Glomerular visceral epithelial cell (primary cell): ENCODE measurements at regions not wholly inside any gene's neighbourhood (a gene's known extent, or its start where the extent isn't known, plus 50 kb on each side); places are given as distances from the start of the nearest gene placed in this dataset.

Source experiments
- DNase-seq: peaks from one replicate; pipeline ENCODE4 v3.0.0-alpha.2; 2016; ENCODE audit errors: extremely low spot score

DNA sequence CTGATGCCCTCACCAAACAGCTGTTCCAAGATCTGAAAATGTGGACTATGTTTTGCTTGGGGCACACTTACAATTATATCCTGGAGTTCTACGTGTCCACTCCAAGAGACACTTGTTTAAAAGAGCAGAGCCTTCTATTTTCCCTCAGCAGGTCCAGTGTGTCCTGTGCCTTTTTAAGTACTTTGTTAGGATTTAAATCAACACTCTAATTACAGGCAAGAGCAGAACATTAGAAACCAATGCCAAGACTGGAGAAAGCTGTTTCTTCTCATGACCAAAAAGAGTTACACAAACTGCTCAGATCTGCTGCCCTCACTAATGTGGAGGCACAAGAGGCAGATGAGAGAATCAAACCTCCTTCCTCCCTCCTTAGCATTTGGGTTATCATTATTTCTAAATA is 452.9 kb downstream of the LMO4 start:
- DNase-seq, result no peak

DNA sequence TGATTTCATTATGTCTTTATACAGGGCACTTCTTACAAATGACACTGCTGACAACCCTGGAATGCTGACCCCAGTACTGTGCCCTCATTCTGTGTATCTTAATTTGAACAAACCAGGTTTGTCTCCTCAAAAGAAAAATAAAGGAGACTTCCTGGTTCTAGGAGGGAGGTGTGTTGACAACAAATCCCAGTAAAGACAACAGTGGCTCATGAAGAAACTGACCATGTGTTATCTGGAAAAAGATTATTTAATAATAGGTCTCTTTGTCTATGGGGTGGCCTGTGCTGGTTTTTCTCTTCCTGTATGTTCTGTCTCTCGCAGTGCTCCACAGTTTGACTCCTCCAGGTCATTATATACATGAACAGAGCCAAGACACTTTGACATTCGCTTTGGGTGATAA is 454.6 kb downstream of the LMO4 start:
- no peak for DNase-seq

DNA sequence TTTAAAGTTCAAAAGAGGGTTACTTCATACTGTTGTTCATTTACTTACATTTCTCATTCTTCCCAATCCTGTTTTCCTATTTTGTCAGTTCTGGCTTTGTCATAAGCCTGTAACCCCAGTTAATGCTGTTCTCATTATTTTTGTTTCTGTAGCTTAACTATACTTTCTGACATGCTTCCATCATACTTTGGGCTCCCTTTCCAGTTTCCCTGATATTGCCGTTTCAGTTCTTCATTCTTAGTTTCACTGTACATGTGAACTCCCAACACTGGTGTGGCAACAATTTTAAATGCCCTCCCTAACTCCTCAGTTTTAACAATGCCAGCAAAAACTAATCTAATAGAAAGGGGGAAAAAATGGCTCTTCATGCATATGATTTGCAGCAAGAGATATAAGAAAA is 456.7 kb downstream of the LMO4 start:
- no peak for DNase-seq

DNA sequence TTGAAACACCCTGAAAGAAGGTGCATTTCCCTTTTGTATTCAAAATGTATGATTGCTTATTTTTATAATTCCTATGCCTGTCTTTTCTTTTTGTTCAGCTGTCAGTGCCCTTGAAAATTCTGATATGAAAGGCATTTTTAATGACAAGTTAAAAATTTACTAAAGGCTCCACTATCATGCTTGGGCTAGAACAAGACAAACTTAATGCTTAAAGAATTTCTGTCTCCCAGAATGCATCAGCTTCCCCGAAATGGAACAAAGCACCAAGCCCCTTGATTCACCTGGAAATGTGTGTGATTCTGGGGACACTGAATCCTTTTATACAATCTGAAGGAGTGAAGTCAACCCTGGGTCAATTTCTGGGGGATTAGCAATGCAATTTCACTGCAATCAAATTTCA is 457.5 kb downstream of the LMO4 start:
- no peak for DNase-seq

DNA sequence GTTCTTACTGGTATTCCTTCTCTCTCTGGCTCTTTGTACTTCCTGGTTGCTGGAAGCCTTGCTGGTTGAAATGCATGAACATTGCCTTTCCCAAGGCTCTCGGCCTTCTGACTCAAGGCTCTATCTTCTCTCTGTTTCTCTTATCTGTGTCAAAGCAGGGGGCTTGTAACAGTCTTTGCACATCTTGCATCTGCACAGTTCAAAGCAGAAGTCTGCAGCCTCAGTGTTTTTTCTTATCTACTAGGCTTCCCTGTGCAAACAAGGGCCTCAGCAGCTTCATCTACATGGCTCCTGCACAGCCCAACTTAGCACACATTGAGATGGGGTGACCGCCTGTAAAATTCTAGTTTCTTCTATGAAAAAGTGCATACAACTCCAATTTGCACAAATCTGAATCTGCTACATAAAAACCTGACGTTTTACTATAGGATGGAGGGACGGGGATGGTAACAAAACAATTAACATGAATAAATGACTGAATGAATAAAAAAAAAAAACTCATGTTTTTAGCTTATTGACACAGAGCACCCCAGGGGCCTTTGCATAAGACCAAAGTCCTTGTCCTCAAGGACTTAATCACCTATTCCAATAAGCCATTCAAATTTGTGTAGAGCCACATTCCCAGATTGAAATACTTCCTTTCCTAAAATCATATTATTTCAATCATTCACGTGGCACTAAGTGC is 458.3 kb downstream of the LMO4 start:
- no peak for DNase-seq

DNA sequence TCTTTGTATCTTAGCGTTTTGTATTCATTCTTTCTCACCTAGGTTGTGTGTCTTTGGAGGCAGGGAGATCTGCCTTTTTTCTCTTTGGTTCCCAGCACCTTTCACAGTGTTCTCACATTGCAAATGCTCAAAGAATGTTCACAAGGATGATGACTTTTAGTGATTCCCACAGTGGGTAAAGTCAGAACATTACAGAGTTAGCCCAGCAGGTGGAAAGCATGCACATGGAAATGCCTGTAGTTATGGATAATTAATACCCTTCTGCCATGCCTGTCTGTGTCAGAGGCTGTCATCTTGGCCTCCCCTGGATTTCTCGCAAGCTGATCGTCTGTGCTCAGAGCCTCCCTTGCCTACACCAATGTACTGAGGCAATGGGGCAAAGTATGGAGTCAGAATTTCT is 458.9 kb downstream of the LMO4 start:
- peak; percentile 46 for DNase-seq

DNA sequence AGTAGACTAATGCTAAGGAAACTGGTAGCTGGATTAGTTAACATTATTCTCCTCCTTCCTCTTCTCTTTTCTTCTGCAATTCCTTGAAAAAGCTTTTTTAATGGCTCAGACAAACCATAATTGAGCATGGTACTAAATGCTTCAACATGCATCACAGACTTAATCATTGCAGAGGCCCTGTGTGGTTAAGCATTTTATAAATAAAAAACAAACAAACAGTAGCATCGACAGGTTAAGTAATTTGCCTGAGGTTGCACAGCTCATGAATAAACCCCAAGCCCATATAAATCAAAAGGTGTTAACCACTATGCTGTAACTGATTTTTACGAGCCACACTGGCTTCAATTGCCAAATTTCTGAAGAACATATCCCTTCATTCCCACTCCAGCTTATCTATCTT is 462.1 kb downstream of the LMO4 start:
- DNase-seq, result no peak

DNA sequence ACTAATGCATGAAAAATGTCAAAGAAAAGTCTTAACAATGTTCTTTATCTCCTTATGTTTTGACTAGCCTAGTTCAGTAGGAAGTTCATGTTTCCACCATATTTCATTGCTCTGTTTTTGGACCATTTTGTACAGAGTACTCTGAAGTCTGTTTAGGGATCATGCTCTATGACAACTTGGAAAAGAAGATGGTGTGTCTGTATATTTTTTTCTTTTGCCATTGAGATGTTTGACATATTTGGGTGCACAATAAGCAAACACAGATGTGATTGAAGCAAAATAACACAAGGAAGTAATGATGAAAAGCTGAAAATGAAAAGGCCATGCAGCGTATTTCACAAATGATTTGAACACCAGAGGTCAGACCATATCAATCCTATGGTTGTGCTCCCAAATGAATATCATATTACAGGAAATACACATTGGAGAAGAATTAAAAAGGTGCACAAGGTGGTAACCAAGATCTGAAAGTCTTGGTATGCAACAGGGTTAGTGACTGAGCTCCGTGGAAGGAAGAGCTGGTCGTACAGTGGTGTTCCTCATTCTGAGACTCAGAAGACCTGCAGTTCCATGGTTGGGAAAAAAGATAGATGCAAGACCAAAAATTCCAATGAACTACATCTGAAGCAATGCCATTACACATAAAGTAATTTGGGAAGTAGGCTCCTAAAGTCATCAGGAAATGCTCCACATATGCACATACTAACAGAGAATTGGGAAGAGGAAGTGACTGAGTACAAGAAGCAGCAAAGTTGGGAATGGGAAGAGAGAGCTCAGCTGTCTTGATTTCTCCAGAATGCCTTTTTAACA is 463.5 kb downstream of the LMO4 start:
- no peak for DNase-seq

DNA sequence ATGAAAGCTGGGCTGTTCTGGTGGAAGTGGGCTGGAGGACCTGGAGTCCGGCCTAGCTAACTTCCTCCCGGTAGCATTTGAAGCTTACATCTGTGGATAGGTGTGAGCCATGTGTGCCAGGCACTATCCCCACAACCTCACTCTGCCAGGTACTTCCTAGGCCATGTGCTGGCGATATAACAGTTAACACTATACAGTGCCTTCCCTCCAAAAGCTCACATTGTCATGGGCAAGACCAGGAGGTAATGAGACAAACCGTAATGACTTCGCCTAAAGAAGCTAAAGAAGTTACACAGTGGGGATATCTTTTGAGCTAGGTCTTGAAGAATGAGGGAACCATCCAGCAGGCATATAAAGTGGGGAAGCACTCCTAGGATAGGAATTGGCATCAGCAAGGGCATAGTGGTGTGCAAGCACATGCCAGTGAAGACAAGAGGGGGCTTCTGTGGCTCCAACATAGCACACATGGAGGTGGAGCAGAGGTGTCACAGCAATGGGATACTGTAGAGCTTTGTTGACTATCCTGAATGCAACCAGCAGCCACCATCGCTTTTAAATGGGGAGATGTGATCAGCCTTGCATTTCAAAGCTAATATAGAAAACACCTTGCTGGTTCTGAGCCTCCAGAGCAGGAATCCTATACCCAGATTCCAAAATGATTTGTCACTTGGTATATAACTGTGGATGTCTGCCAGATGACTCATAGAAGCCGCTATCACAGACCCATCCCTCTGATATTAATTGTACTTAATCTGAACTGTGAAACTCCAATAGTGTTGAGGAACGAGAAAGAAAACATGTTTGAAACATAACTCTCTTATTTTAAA is 466.3 kb downstream of the LMO4 start:
- DNase-seq, result peak; percentile 87

DNA sequence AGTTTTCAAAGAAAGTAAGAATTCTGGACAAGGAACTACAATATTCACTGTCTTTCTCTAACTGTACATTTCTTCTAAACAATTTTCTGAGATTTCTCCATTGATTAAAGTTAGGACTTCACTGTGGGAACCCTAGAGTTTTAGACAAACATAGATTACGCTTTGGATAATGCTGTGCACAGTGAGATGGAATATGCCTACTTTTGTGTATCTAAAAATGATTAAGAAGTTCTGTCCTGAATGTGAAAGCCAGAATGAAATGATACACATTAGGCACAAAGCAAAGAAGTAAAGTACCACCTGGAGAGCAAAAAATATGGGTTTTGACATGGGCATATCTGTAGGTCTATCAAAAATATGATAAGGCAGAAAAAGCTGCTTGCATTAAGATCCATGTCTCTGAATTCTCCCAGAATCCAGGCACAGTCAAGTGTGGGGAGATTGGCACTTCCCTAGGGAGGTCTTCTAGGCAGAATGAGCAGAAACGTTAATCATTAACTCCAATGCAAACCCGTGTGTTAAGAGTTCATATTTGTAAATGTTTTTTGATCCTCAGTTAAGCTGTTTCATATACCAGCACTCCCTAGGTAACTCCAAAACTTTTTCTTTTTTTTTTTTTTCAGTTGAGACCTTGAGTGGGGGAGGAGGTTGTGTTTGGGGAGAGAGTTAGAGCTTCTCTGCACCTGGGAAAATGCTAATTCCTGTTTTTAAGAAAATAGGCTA is 467.1 kb downstream of the LMO4 start:
- peak; percentile 85 for DNase-seq

DNA sequence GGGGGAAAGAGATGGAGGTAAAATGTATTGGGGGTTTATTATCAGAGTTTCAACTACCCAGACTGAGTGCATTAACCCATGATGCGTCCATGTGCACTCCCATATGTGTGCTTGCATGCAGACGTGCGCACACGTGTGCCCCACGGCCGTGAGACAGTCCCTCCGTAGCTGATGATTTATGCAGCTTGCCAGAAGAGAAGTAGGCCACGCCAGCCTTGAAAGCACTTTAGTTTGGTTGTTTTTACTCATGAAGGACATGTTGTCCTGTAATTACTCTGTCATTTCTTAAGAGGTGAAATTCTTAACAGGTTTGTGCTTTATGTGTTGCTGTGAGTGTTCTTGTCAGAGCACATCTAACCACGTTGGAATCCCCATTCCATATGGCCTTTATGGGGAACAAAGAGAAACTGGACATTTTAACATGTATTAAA is 467.8 kb downstream of the LMO4 start:
- no peak for DNase-seq

DNA sequence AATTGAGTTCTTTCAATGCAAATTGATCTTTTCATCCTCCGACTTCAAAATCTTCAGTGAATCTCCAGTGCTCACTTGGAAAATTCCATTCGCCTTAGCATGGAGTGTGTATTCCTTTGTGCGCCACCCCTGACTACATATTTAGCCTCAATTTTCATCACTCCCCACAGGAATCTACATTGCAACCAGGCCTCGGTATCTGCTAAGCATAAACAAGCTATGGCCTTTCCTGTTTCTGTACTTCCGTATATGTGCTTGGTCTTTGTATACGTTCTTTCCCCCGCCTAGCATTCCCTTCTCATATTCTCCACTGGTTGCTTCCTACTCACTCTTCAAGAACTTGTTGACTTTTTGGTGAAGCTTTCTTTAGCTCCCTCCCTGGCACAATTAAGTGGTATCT is 470.8 kb downstream of the LMO4 start:
- no peak for DNase-seq

DNA sequence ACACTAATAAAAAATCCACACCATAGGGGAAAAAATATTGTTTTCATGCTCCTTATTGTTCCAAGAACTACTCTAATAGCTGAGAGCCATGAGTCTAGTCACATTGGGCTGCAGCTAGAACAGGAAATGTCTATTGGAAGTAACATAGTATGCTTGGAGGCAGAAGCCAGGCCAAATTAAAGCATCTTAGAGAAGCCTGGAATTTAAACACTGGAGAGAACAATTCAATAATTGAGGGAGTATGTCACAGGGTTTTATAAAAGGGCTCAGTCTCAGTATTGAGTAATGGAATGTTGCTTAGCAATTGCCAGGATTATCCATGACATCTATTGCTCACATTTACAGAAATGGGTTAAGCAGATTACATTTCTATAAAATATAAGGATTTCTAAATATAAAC is 471.3 kb downstream of the LMO4 start:
- DNase-seq, result no peak

DNA sequence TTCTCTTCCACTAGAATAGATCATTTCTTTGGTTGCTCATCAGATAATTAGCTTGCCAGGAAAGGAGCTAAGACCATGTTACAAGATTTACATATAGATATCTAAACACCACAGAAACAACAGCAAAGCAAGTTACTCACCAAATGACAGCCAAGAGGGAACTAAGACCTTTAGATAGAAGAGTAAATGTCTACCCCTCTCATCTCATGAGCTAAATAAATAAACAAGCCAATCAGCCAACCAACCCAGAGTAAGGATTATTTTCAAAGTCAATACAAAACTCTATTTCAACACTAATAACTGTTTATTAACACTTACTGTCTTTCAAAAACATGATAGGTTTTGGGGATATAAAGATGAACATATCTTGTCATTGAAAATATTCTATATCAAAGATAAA is 474.7 kb downstream of the LMO4 start:
- no peak for DNase-seq

DNA sequence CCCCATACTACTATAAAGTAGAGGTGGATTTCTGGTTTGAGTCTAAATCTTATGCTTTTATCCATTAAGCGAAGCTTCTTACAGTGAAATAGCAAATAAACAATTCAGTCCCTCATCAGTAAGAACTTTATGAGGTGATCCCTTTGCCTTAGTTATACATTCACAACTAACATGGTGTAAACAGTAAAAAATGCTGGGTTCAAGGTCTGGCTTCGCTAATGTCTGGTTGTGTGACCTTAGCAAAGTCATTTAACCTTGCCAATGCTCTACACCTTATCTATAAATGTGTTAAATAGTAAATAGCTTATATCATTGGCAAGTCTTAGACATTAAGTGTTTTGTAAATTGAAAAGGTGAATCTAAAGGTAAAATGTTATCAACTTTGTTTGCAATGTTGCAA is 475.4 kb downstream of the LMO4 start:
- no peak for DNase-seq

DNA sequence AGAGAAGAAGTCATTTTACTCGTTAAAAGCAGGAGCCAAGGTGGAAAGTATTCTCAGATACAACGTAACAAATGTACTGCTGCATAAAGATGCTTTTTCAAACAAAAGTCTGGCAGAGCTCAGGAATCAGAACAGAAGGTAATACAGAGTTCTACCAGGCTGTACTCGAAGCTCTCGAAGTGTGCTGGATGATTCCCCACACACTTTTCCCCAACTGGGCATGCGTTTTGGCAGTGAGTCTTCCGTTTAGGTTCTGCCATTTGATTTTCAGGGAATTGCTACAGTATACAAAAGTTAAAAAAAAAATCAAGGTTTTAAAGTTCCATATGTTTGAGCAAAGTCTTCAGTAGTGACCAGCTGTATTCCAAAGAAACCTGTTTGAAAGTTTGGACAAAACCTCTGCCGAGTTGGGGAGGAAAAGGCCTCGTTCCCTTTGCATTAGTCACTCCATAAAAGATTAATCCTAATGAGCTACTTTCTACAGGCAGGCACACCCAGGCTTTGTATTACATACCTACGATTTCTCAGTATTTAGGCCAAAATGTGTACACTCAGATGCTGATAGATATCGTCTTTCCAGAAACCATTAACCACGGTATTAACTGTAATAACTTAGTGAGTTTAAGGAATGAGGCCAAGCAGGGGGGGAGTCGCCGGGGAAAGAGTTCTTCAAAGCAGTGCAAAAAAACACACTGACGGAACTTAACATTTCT is 477.1 kb downstream of the LMO4 start:
- peak; percentile 79 for DNase-seq

DNA sequence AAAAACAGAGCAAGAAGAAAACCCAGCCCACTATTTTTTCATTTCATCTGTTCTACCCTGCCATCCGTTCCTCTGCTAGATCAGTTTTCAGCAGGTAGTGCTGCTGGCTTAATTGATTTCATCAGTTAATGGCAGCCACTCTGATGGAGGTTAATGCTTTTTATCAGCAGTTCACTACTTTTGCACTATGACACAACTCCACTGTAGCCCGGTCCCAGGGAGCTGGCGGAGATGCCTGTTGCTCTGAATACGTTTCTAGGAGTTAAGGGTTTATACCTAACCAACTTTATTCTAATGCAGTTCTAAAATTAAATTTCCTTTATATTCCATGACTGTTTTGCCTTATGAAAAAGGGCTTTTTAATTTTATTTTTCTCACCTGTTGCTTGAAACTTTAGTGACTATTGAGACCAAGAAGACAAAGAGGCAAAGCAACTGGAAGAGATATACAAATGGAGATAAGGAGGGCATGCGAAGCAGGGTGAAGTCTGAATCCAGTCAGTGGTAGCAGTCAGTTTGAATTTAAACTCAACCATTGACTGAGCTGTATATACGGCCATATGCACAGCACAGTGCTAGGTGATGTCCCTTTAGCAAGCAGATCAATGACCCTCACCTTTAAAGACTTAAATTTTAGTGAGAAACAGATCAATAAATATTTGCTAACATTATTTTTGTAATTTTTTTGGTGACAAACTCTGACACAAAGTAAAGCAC is 477.9 kb downstream of the LMO4 start:
- no peak for DNase-seq

DNA sequence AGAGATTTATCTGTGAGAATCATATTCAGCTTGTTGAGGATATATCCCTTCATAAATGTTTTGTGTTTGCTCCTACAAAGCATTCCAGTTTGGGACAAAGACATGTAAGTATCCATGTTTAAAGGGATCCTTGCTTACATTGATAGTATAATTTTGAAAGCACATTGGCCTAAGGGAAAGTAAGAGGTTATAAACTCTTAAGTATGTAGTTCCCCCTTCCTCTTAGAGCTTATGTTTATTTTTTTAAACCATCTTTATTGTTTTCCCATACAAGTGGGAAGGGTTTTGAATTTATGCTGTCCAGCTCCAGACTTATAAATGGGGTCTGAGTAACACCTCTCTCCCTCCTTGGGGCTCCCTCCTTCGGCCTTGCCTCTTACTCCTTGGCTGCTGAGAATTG is 481.5 kb downstream of the LMO4 start:
- no peak for DNase-seq

DNA sequence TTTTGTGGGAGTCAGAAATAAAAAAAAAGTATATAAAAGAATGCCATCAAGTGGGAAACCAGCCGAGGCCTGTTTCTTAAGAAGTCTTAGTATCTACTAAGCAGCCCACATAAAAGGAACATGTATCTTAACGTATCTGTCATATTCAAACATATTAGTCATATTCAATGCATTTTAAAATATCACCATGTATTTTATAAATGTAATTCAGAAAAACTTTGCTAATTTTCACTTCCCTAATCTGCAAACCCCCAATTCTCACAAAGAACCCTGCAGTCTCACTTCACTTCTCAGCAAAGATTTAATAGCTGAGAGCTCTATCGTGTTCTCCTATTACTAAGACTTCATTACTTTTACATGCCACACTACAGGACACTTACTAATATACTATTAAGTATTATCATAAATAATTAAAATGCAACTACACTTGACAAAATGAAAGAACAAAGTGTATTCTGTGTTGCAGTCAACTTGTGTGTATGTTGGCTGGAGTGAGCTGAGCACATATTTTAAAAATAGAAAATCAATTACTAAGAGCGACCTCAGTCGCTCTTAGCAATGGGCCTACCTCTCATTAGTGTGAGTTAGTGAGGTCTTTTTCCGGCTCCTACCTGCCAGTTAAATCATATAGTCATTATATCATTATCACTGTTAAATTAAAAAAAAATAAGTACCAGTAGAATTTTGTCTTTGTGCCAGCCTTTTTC is 484.3 kb downstream of the LMO4 start:
- no peak for DNase-seq

DNA sequence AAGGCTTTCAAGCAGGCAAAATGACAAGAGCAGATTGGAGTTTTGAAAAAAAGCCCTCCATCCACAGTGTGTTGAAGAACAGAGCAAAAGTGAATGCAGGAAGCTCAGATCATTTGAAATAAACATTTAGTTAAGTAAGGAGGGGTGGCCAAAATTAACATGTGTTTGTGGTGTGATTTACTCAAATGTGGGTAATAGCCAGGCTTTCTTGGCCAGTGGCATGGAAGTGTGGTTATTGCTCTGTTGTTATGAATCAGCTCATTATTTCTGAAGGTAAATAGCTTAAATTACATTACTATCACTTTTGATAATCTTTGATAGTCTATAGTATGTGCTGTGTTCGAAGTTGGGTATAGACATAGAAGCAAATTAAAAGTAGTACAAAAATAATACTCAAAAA is 485.9 kb downstream of the LMO4 start:
- DNase-seq, result no peak
